ENCODE measurements at regions not wholly inside any gene's neighbourhood (a gene's known extent, or its start where the extent isn't known, plus 50 kb on each side); places are given as distances from the start of the nearest gene placed in this dataset.

DNA sequence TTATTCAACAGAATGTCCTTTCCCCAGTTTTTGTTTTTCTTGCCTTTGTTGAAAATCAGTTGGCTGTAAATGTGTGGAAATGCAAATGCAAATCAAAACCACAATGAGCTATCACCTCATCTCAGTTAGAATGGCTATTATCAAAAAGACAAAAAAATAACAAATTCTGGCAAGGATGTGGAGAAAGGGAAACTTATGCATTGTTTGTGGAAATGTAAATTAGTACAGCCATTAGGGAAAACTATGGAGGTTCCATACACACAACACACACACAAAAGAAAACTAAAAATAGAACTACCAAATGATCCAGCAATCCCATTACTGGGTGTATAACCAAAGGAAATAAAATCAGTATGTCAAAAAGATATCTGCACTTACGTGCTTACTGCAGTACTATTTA is 518.8 kb upstream of the ATXN7L3B start:
- H3K79me2 ChIP-seq (ENCODE audit: insufficient read depth, low read length): no peaks in the 10 kb centered on the region
- H3K9me3 ChIP-seq (ENCODE audit: low read length): no peaks in the 10 kb centered on the region
- peak overlapping the region; percentile 81; the same call in 1 of the 2 replicates for H2AFZ ChIP-seq (ENCODE audit: low read length)
- H3F3A ChIP-seq (ENCODE audit: insufficient read depth, low read length): no peaks in the 10 kb centered on the region
- TF ChIP-seq CTCF (IDR thresholded peaks at IDR 0.05; ENCODE audit: low read length) (no peak), EZH2 (IDR thresholded peaks at IDR 0.05; ENCODE audit: borderline replicate concordance, low read length) (no peak)
- no peaks in the 10 kb centered on the region for H3K9me2 ChIP-seq (ENCODE audit: low read depth, low read length)
- H3K9ac ChIP-seq (ENCODE audit: low read length): no peak overlapping the region
- H3K36me3 ChIP-seq (ENCODE audit: insufficient read depth, low read length): no peaks in the 10 kb centered on the region
- H4K20me1 ChIP-seq (ENCODE audit: insufficient read depth, low read length): no peaks in the 10 kb centered on the region
- no peak overlapping the region for H3K27ac ChIP-seq (ENCODE audit: low read depth, low read length, poor library complexity, severe bottlenecking)
- no peak overlapping the region for H3K4me3 ChIP-seq (ENCODE audit: low read depth, low read length, poor library complexity, severe bottlenecking)
- H3K4me2 ChIP-seq (ENCODE audit: low read length): no peak overlapping the region
- H3K4me1 ChIP-seq (ENCODE audit: insufficient read depth, low read length, severe bottlenecking): peaks cover 7% of the 10 kb centered on the region
- no peaks in the 10 kb centered on the region for H3K27me3 ChIP-seq (ENCODE audit: insufficient read depth, low read length)

DNA sequence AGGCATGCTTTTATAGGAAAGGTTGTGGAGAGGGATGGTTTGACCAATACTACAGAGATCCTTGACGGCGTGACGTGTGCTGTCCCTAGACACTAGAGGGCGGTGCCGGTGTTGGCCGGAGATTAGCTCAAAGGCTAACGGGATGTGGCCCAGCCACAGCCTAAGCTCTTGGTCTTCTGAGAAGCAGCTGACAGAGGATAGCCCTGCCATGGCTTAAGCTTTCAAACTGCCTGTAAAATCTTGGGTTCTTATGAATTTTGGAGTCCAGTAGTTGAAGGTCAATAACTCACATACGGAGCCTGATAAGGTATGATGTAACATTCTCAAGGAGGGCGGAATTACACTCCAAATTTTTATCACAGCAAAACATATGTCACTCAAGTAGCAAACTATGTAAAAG is 515.7 kb upstream of the ATXN7L3B start:
- Histone ChIP-seq H3K4me1 (ENCODE audit: insufficient read depth, low read length, severe bottlenecking) (peaks cover 7% of the 10 kb centered on the region), H3K9me2 (ENCODE audit: low read depth, low read length) (no peaks in the 10 kb centered on the region), H3K4me3 (ENCODE audit: low read depth, low read length, poor library complexity, severe bottlenecking) (no peak overlapping the region), H3K4me2 (ENCODE audit: low read length) (0 out of 2 replicates have a peak overlapping the region, but pooled peaks have one; percentile 27), H3K27me3 (ENCODE audit: insufficient read depth, low read length) (no peaks in the 10 kb centered on the region), H3K9me3 (ENCODE audit: low read length) (0 out of 2 replicates have a peak, but pooled peaks cover 3% of the 10 kb centered on the region), H2AFZ (ENCODE audit: low read length) (peak overlapping the region; percentile 96), H3K9ac (ENCODE audit: low read length) (no peak overlapping the region), H4K20me1 (ENCODE audit: insufficient read depth, low read length) (no peaks in the 10 kb centered on the region), H3K27ac (ENCODE audit: low read depth, low read length, poor library complexity, severe bottlenecking) (no peak overlapping the region), H3K79me2 (ENCODE audit: insufficient read depth, low read length) (no peaks in the 10 kb centered on the region), H3F3A (ENCODE audit: insufficient read depth, low read length) (no peaks in the 10 kb centered on the region), H3K36me3 (ENCODE audit: insufficient read depth, low read length) (no peaks in the 10 kb centered on the region)
- TF ChIP-seq EZH2 (IDR thresholded peaks at IDR 0.05; ENCODE audit: borderline replicate concordance, low read length) (no peak), CTCF (IDR thresholded peaks at IDR 0.05; ENCODE audit: low read length) (peak; percentile 83)

DNA sequence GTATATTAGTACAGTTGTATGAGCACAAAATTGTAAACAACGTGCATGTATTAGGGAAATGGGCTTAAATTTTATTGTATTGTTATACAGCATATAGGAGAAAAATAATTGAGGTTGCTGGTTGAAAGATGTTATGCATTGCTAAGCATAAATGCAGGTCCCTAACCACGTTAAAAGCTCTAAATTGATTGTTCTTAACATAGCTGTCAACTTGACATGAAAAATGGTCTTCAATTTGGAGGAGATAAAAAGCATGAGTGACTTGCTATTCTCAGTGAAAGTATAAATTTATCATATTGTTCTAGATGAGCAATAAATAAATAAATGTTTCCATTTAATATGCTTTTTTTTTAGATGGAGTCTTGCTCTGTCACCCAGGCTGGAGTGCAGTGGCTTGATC is 506.6 kb upstream of the ATXN7L3B start:
- no peaks in the 10 kb centered on the region for H3F3A ChIP-seq (ENCODE audit: insufficient read depth, low read length)
- no peaks in the 10 kb centered on the region for H3K79me2 ChIP-seq (ENCODE audit: insufficient read depth, low read length)
- no peak overlapping the region for H3K4me2 ChIP-seq (ENCODE audit: low read length)
- no peaks in the 10 kb centered on the region for H3K9me3 ChIP-seq (ENCODE audit: low read length)
- H3K4me1 ChIP-seq (ENCODE audit: insufficient read depth, low read length, severe bottlenecking): no peaks in the 10 kb centered on the region
- no peaks in the 10 kb centered on the region for H4K20me1 ChIP-seq (ENCODE audit: insufficient read depth, low read length)
- no peak overlapping the region for H3K4me3 ChIP-seq (ENCODE audit: low read depth, low read length, poor library complexity, severe bottlenecking)
- H3K9ac ChIP-seq (ENCODE audit: low read length): no peak overlapping the region
- no peaks in the 10 kb centered on the region for H3K9me2 ChIP-seq (ENCODE audit: low read depth, low read length)
- no peak overlapping the region for H3K27ac ChIP-seq (ENCODE audit: low read depth, low read length, poor library complexity, severe bottlenecking)
- TF ChIP-seq EZH2 (IDR thresholded peaks at IDR 0.05; ENCODE audit: borderline replicate concordance, low read length): no peak
- TF ChIP-seq CTCF (IDR thresholded peaks at IDR 0.05; ENCODE audit: low read length): no peak
- H2AFZ ChIP-seq (ENCODE audit: low read length): no peak overlapping the region
- H3K36me3 ChIP-seq (ENCODE audit: insufficient read depth, low read length): no peaks in the 10 kb centered on the region
- no peaks in the 10 kb centered on the region for H3K27me3 ChIP-seq (ENCODE audit: insufficient read depth, low read length)

Data from OCI-LY1 (cell line).